Gastroesophageal sphincter (tissue), 4 donors: ENCODE measurements at regions not wholly inside any gene's neighbourhood (a gene's known extent, or its start where the extent isn't known, plus 50 kb on each side); places are given as distances from the start of the nearest gene placed in this dataset.

Experiments
- ATAC-seq: fragments of 150-250 bp; one replicate; pipeline ENCODE4 v1.9.1; 2016; ENCODE audit warnings: mild to moderate bottlenecking, moderate library complexity
- H3K27ac ChIP-seq, 4 donors: fragments of 200-600 bp; sonication (generic) in 3 of 4; 1 replicate in 3 of 4; 2 replicates in 1 of 4; pipeline ENCODE4 v1.5.1; 2016 to 2019
- H3K27me3 ChIP-seq: fragments of 200-600 bp; sonication (generic); one replicate; pipeline ENCODE4 v1.5.1; 2019
- H3K36me3 ChIP-seq, 2 donors: fragments of 200-600 bp; sonication (generic); one replicate each; pipeline ENCODE4 v1.5.1; 2019; ENCODE audit warnings: control low read depth in 1 of 2
- H3K4me1 ChIP-seq, 3 donors: fragments of 200-600 bp; sonication (generic); 1 replicate in 2 of 3; 2 replicates in 1 of 3; pipeline ENCODE4 v1.5.1; 2016 to 2019; ENCODE audit warnings: control low read depth in 2 of 3
- H3K4me3 ChIP-seq, 2 donors: fragments of 200-600 bp; sonication (generic); one replicate each; pipeline ENCODE4 v1.5.1; 2019; ENCODE audit warnings: mild to moderate bottlenecking in 1 of 2, moderate library complexity in 1 of 2
- H3K9me3 ChIP-seq, 3 donors: fragments of 200-600 bp; sonication (generic); one replicate each; pipeline ENCODE4 v1.5.1; 2017 to 2019; ENCODE audit warnings: control low read depth in 2 of 3
- EP300 ChIP-seq: sonication (generic); formaldehyde crosslinking; IDR thresholded peaks from one replicate; pipeline ENCODE4 v1.6.1; 2017; ENCODE audit warnings: antibody characterized with exemption, mild to moderate bottlenecking
- POLR2A ChIP-seq, 2 donors: fragments of 450-650 bp; IDR thresholded peaks; one replicate each; pipeline ENCODE4 v1.6.1; 2017; ENCODE audit warnings: antibody characterized with exemption in 2 of 2, mild to moderate bottlenecking in 2 of 2, moderate library complexity in 1 of 2
- POLR2AphosphoS5 ChIP-seq: sonication (generic); formaldehyde crosslinking; IDR thresholded peaks from one replicate; pipeline ENCODE4 v1.6.1; 2017; ENCODE audit warnings: antibody characterized with exemption
- WGBS, 2 donors: methylation state at CpG; one replicate each; pipeline ENCODE4 v1.1.5; 2018; ENCODE audit warnings: low coverage in 1 of 2; 5-methylcytosine and 5-hydroxymethylcytosine counted together
- TF ChIP-seq, protein P1 (sequence below), 4 experiments: fragments of 200-600 bp in 2 of 4; fragments of 450-650 bp in 2 of 4; sonication (generic) in 1 of 4; IDR thresholded peaks; one replicate each; pipeline ENCODE4 v1.5.1; 2017 to 2019; ENCODE audit warnings: antibody characterized with exemption in 4 of 4, mild to moderate bottlenecking in 2 of 4, moderate library complexity in 2 of 4

DNA sequence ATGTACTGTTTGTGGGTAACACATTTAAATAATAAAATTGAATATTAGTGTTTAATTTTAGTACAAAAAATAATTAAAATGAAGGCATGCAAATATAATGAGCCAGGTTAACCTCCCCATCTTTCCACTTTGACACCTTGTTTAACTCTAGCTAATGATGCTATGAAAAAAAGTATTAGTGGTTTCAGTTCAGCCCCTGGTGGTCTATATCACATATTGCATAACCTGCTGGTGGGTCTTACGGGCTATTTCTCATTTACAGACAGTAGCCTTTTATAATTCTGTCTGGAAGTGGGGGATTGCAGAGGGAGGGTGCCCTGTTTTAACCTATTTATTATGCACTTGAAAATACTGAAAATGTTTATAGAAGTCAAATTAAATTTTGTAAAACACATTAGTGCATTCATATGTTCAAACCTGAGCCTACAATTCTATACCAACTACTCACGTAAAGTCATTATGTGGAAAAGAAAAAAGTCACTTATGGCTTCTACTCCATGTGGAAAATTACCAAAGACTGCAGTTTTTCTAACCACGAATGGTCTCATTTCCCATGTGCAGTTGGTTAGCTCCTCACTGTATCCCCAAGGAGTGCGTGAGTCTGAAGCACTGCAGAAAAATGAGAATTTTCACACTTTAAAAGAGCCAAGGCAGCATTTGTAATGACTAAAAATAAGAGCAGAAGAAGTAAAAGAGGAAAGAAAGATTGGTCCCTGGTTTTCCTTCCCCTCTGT, 381.0 kb downstream of the MTX2 start:
- WGBS, 2 donors, result 73 to 82% methylated on average over 4 of the region's 4 CpGs
- TF ChIP-seq POLR2A (IDR thresholded peaks at IDR 0.05), result no peak
- TF ChIP-seq, protein P1, sequence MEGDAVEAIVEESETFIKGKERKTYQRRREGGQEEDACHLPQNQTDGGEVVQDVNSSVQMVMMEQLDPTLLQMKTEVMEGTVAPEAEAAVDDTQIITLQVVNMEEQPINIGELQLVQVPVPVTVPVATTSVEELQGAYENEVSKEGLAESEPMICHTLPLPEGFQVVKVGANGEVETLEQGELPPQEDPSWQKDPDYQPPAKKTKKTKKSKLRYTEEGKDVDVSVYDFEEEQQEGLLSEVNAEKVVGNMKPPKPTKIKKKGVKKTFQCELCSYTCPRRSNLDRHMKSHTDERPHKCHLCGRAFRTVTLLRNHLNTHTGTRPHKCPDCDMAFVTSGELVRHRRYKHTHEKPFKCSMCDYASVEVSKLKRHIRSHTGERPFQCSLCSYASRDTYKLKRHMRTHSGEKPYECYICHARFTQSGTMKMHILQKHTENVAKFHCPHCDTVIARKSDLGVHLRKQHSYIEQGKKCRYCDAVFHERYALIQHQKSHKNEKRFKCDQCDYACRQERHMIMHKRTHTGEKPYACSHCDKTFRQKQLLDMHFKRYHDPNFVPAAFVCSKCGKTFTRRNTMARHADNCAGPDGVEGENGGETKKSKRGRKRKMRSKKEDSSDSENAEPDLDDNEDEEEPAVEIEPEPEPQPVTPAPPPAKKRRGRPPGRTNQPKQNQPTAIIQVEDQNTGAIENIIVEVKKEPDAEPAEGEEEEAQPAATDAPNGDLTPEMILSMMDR (IDR thresholded peaks at IDR 0.05), result no peak
- TF ChIP-seq EP300, result no peak
- TF ChIP-seq POLR2AphosphoS5, result no peak
- no peak overlapping the region for H3K27ac ChIP-seq
- H3K4me3 ChIP-seq, result no peak overlapping the region
- peaks cover 0 to 4% (median 0%) of the 10 kb centered on the region in 3 donors for H3K4me1 ChIP-seq
- no peak for ATAC-seq
- H3K36me3 ChIP-seq, result no peaks in the 10 kb centered on the region
- H3K9me3 ChIP-seq, result no peaks in the 10 kb centered on the region
- peaks cover 50% of the 10 kb centered on the region for H3K27me3 ChIP-seq

DNA sequence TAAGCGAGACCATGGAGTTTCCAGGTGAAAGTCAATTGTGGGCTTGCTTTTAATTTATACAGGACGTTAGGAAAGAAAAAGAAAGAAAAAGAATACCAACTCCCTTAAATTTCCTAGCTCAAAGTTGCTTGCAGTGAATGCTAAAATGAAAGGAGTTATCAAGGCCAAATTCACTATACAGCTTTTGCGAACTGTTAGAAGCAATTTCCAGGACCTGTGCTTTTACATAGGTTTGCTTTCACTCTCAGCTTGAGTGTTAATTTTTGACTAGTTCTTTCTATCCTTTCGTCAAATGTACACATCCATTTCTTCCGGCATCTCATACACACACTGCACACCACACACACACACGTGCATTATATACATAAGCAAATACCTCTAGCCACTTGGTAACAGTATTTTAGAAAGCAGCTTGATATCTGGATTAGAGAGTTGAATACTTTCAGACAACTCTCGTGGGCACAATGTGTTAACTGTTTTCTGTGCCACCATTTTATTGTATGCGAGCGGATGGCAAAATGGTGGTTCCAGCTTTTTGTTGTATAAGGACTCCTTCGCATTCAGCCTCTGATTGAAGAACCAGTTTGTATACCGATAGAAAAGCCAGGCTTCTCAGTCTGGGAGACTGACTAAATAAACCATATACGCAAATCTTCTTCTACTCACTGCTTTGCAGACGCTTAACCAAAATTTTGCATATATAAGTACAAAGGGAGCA, 381.8 kb downstream of the MTX2 start:
- WGBS, 2 donors, result 86 to 87% methylated on average over 8 to 13 of the region's 13 CpGs
- Histone ChIP-seq H3K4me1 (peaks cover 0 to 4% (median 0%) of the 10 kb centered on the region in 3 donors), H3K27ac (no peak overlapping the region), H3K27me3 (peaks cover 48% of the 10 kb centered on the region), H3K36me3 (no peaks in the 10 kb centered on the region), H3K9me3 (no peaks in the 10 kb centered on the region), H3K4me3 (no peak overlapping the region)
- no peak for ATAC-seq
- TF ChIP-seq POLR2AphosphoS5 (no peak), POLR2A (IDR thresholded peaks at IDR 0.05) (no peak), EP300 (no peak)
- TF ChIP-seq, protein P1 (IDR thresholded peaks at IDR 0.05), result no peak

DNA sequence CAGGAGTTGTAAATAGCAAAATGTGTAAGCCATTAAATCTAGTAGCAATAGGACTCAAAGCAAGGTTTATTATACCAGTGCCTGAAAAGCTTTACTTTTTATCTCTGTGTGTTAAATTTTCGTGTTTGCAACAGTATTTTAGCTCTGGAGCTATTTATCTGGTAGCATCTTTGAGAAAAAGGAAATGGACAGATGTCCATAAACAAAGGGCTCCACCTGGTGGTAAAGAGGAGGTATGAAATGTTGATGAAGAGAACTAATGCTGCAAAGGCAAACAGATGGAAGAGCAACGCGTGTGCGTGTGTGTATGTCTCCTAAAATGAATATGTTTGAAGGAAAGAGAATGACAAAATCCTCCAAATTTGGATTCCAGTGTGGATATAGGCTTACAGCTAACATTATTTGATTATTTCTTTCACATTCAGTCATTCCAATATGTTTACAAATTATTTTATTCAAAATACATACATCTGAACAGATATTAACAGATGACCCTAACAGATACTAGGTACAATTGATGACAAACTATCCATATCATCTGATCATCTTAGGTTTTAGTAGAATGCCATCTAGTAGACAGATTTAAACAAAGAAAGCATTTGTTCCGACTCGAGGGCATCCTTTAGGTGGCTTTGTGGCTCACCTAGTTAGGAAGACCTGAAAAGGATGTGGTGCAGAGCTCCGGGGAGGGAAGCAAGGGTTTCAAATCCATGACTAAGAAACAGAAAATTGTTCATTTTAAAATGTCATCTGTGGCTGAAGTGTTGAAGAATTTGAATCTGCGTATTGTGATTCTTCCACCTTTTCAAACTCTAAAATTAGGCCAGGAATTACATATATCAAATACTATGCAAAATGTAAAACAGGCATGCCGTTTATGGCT, 383.3 kb downstream of the MTX2 start:
- no peak for ATAC-seq
- peaks cover 43% of the 10 kb centered on the region for H3K27me3 ChIP-seq
- peaks cover 0 to 4% (median 0%) of the 10 kb centered on the region in 3 donors for H3K4me1 ChIP-seq
- WGBS, 2 donors, result 50 to 55% methylated on average over 8 to 9 of the region's 9 CpGs
- no peaks in the 10 kb centered on the region for H3K36me3 ChIP-seq
- H3K4me3 ChIP-seq, result no peak overlapping the region
- TF ChIP-seq POLR2A (IDR thresholded peaks at IDR 0.05), result no peak
- TF ChIP-seq EP300, result no peak
- TF ChIP-seq, protein P1 (IDR thresholded peaks at IDR 0.05), result peak; percentile 41 to 74 (median 63)
- no peaks in the 10 kb centered on the region for H3K9me3 ChIP-seq
- H3K27ac ChIP-seq, result no peak overlapping the region

DNA sequence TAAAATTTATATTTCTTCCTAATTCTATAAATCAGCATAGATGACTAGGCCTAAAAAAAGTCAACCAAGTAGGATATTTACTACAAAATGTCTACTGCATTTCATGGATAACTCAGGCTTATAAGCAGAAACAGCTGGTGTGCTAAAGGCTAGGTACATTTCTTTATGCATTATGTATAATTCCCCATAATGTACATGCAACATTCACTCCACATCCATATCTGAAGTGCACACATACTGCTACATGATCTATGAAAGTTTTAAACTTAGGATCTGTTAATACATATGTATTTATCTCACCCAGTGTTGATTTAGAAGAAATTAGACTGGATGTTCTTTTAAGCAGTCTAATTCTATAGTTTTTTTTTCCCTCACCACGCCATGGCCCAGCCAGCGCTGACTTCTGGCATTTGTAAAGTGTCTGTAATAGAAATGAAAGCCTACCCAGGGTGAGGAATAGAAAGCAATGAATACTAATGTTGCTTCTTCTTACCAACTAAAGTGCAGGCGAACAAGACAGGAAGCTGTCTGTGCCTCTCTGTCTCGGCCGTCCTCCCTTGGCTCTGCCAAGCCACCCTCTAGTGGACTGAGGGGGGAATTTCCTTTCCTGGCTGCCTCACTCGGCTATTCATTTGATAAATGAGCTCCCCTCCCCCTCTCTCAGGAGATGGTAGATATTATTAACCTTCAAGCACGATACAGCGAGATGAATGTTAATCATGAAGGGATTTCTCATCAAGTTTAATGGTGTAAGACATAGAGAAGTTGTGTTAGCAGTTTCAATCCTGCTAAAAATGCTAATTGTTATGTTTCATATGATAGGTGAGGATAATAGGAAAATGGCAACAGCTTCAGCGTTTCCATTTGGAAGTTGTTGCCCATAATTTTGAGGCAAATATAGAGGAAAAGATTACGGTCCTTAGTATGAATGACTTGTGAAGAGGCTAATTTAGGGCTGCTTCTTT, 384.5 kb downstream of the MTX2 start:
- ATAC-seq, result peak; percentile 39
- no peaks in the 10 kb centered on the region for H3K9me3 ChIP-seq
- 24 to 25% methylated on average over 9 to 10 of the region's 10 CpGs for WGBS, 2 donors
- peaks cover 38% of the 10 kb centered on the region for H3K27me3 ChIP-seq
- H3K4me1 ChIP-seq, result peaks cover 0 to 4% (median 0%) of the 10 kb centered on the region in 3 donors
- no peak overlapping the region for H3K4me3 ChIP-seq
- no peak for TF ChIP-seq POLR2A (IDR thresholded peaks at IDR 0.05)
- TF ChIP-seq, protein P1 (IDR thresholded peaks at IDR 0.05), result peak; percentile 20 to 63 (median 38)
- H3K27ac ChIP-seq, result no peak overlapping the region
- no peaks in the 10 kb centered on the region for H3K36me3 ChIP-seq
